Fibroblast of villous mesenchyme (primary cell): ENCODE measurements at regions not wholly inside any gene's neighbourhood (a gene's known extent, or its start where the extent isn't known, plus 50 kb on each side); places are given as distances from the start of the nearest gene placed in this dataset.

Experiments used
- DNase-seq: peaks from one replicate; pipeline ENCODE4 v3.0.0-alpha.2; 2010; ENCODE audit warnings: low read depth
- H3K4me3 ChIP-seq: 2 replicates; pipeline ENCODE4 v1.5.1; 2011; ENCODE audit warnings: low read depth, mild to moderate bottlenecking, low read length
- CTCF ChIP-seq: IDR thresholded peaks from 2 replicates; pipeline ENCODE4 v1.5.1; 2012; ENCODE audit warnings: low read depth, mild to moderate bottlenecking, low read length; ENCODE audit not compliant: insufficient read depth

GRCh38 chr20:48354903-48355302 lies 472.9 kb downstream of the PREX1 start:
- no peak for TF ChIP-seq CTCF
- DNase-seq = no peak
- H3K4me3 ChIP-seq = no peak overlapping the region

GRCh38 chr20:48354320-48354876 lies 473.4 kb downstream of the PREX1 start:
- no peak overlapping the region for H3K4me3 ChIP-seq
- no peak for TF ChIP-seq CTCF
- DNase-seq = no peak

GRCh38 chr20:48352628-48353027 lies 475.2 kb downstream of the PREX1 start:
- H3K4me3 ChIP-seq = no peak overlapping the region
- no peak for DNase-seq
- no peak for TF ChIP-seq CTCF

- no peak overlapping the region for H3K4me3 ChIP-seq
- TF ChIP-seq CTCF = no peak
- no peak for DNase-seq
Observed at GRCh38 chr20:48352042-48352441, 475.8 kb downstream of the PREX1 start.

- TF ChIP-seq CTCF = peak; percentile 5
- H3K4me3 ChIP-seq = no peak overlapping the region
- DNase-seq = no peak
Observed at GRCh38 chr20:48350313-48350988, 477.3 kb downstream of the PREX1 start.

GRCh38 chr20:48349656-48350055 lies 478.1 kb downstream of the PREX1 start:
- no peak overlapping the region for H3K4me3 ChIP-seq
- TF ChIP-seq CTCF = no peak
- DNase-seq = no peak

GRCh38 chr20:48348022-48348421 lies 479.8 kb downstream of the PREX1 start:
- H3K4me3 ChIP-seq = no peak overlapping the region
- no peak for DNase-seq
- no peak for TF ChIP-seq CTCF
